ENCODE measurements at regions not wholly inside any gene's neighbourhood (a gene's known extent, or its start where the extent isn't known, plus 50 kb on each side); places are given as distances from the start of the nearest gene placed in this dataset.

DNA sequence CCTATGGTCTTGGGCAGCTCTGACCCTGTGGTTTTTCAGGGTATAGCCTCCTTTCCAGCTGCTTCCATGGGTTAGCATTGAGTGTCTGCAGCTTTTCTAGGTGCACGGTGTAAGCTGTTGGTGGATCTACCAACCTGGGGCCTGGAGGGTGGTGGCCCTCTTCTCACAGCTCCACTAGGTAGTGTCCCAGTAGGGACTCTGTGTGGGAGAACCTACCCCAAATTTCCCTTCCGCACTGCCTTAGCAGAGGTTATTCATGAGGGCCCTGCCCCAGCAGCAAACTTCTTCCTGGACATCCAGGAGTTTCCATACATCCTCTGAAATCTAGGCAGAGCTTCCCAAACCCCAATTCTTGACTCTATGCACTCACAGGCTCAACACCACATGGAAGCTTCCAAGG, 111.0 kb upstream of the C1orf87 start:
- Mint-ChIP-seq H3K27me3 (peaks cover 0 to 3% of the 10 kb centered on the region in 2 donors), H3K4me3 (no peak overlapping the region), H3K27ac (no peak overlapping the region), H3K9me3 (peaks cover 13 to 20% (median 17%) of the 10 kb centered on the region in 5 donors), H3K4me1 (no peaks in the 10 kb centered on the region), H3K36me3 (no peaks in the 10 kb centered on the region)
- Histone ChIP-seq H3K36me3 (ENCODE audit: insufficient read depth, low read length) (no peaks in the 10 kb centered on the region), H3K27me3 (ENCODE audit: insufficient read depth, low read length, poor library complexity, severe bottlenecking) (no peaks in the 10 kb centered on the region), H3K27ac (ENCODE audit: low read depth, low read length) (no peak overlapping the region), H3K9me3 (ENCODE audit: low read length) (no peaks in the 10 kb centered on the region), H3K4me3 (ENCODE audit: low read length) (no peak overlapping the region), H3K4me1 (ENCODE audit: insufficient read depth, low read length) (no peaks in the 10 kb centered on the region)
- CTCF ChIA-PET: no interaction called here
- DNase-seq: no peak
- POLR2A ChIA-PET: no interaction called here

DNA sequence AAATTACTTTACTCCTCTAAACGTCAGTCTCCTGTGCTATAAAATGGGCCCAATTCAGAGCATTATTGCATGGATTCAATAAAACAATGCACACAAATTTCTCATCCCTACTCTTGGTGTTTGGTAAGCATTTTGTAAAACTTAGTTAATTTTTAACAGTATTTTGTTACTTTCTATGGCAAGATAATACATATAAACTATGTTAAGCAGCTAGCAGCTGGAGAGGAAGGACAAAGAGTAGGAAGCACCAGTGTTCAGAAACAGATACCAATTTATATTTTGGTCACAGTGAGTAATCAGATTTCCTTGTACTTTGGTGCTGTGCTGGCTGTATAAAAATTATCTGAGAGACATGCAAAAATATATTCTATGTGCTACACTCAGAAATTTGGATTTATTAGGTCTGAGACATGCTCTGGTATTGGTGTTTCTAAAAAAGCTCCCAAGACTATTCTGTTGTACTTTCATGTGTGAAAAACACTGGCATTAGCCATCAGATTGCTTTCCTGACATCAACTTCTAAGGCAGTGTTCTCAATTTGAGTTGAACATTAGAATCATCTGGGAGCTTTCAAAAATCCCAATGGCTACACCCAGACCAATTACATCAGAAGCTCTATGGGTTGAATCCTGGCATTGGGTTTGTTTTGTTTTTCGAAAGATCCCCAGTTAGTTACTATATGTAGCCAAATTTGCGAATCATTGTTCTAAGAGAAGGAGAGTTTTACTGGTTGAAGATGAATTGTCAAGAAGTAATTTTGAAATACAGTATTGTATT, 100.3 kb upstream of the C1orf87 start:
- H3K4me1 Mint-ChIP-seq: no peaks in the 10 kb centered on the region
- Histone ChIP-seq H3K27me3 (ENCODE audit: insufficient read depth, low read length, poor library complexity, severe bottlenecking) (no peaks in the 10 kb centered on the region), H3K9me3 (ENCODE audit: low read length) (no peaks in the 10 kb centered on the region), H3K27ac (ENCODE audit: low read depth, low read length) (no peak overlapping the region), H3K4me3 (ENCODE audit: low read length) (no peak overlapping the region), H3K36me3 (ENCODE audit: insufficient read depth, low read length) (no peaks in the 10 kb centered on the region), H3K4me1 (ENCODE audit: insufficient read depth, low read length) (no peaks in the 10 kb centered on the region)
- no peak overlapping the region for H3K4me3 Mint-ChIP-seq
- peaks cover 0 to 5% (median 0%) of the 10 kb centered on the region in 5 donors for H3K9me3 Mint-ChIP-seq
- H3K27ac Mint-ChIP-seq: no peak overlapping the region
- no peaks in the 10 kb centered on the region for H3K36me3 Mint-ChIP-seq
- no peak for DNase-seq
- peaks cover 0 to 2% of the 10 kb centered on the region in 2 donors for H3K27me3 Mint-ChIP-seq
- ChIA-PET POLR2A (no interaction called here), CTCF (no interaction called here)

DNA sequence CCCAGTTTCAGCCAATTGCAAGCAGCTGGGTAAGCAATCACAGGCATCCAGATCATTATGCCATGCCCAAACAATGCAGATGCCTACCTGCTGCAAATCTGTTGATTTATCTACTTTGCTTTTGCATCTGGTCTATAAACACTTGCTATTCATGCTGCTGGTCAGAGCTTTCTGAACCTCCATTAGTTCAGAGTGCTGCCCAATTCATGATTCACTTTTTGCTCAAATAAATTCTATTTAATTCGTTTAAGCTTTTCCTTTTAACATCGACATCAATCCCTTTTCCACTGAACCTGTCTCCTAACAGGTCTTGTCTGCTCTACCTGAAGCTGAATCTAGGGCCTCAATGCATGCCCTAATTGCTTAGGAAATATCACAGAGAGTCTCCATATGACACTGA, 99.4 kb upstream of the C1orf87 start:
- no peak overlapping the region for H3K27ac Mint-ChIP-seq
- H3K4me3 Mint-ChIP-seq: no peak overlapping the region
- H3K27me3 ChIP-seq (ENCODE audit: insufficient read depth, low read length, poor library complexity, severe bottlenecking): no peaks in the 10 kb centered on the region
- ChIA-PET CTCF (no interaction called here), POLR2A (no interaction called here)
- no peak overlapping the region for H3K4me3 ChIP-seq (ENCODE audit: low read length)
- H3K36me3 Mint-ChIP-seq: no peaks in the 10 kb centered on the region
- no peaks in the 10 kb centered on the region for H3K9me3 ChIP-seq (ENCODE audit: low read length)
- H3K4me1 Mint-ChIP-seq: no peaks in the 10 kb centered on the region
- peaks cover 0 to 2% of the 10 kb centered on the region in 2 donors for H3K27me3 Mint-ChIP-seq
- no peak overlapping the region for H3K27ac ChIP-seq (ENCODE audit: low read depth, low read length)
- H3K36me3 ChIP-seq (ENCODE audit: insufficient read depth, low read length): no peaks in the 10 kb centered on the region
- no peak for DNase-seq
- H3K4me1 ChIP-seq (ENCODE audit: insufficient read depth, low read length): no peaks in the 10 kb centered on the region
- peaks cover 0 to 5% (median 0%) of the 10 kb centered on the region in 5 donors for H3K9me3 Mint-ChIP-seq

DNA sequence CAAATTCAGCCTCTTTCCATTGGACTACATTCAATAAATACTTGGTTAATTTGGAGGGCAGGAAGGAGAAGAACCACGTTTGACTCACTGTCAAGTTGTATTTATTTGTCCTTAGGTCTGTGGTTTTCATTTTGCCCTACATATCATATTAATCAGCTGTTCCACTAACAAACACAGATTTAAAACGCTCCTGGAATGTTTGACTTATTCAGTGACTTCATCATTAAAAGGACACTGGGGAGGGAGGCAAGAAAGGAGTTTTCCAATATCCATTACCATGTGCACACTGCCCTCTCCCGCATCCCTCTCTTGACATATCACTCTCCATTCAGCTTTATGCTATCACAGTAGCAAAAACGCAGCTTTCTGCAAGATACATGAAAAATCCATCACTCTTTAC, 98.2 kb upstream of the C1orf87 start:
- Histone ChIP-seq H3K27me3 (ENCODE audit: insufficient read depth, low read length, poor library complexity, severe bottlenecking) (no peaks in the 10 kb centered on the region), H3K4me3 (ENCODE audit: low read length) (no peak overlapping the region), H3K36me3 (ENCODE audit: insufficient read depth, low read length) (no peaks in the 10 kb centered on the region), H3K4me1 (ENCODE audit: insufficient read depth, low read length) (no peaks in the 10 kb centered on the region), H3K27ac (ENCODE audit: low read depth, low read length) (no peak overlapping the region), H3K9me3 (ENCODE audit: low read length) (no peaks in the 10 kb centered on the region)
- ChIA-PET POLR2A (no interaction called here), CTCF (no interaction called here)
- Mint-ChIP-seq H3K36me3 (no peaks in the 10 kb centered on the region), H3K9me3 (peaks cover 0 to 9% (median 0%) of the 10 kb centered on the region in 5 donors), H3K27ac (no peak overlapping the region), H3K27me3 (peaks cover 0 to 2% of the 10 kb centered on the region in 2 donors), H3K4me1 (no peaks in the 10 kb centered on the region), H3K4me3 (no peak overlapping the region)
- no peak for DNase-seq

DNA sequence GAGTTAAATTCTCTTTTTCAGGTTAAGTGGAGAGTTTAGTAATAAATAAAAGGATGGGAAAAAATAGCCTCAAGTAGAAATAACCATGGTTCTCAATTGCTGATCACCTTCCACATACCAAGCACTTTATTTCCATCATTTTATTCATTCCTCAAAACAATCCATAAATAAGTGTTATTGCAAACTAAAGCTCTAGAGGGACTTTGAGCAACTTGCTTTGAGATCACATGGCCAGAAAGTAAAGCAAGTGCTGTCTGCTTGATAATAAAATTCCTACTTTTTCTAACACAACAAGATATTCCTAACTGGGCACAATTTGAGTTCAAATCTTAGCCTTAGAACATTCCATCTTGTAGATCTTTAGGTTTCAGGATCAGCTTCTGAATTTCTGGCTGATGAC, 97.1 kb upstream of the C1orf87 start:
- no peaks in the 10 kb centered on the region for H3K9me3 ChIP-seq (ENCODE audit: low read length)
- H3K4me1 ChIP-seq (ENCODE audit: insufficient read depth, low read length): no peaks in the 10 kb centered on the region
- no peak for DNase-seq
- H3K27ac ChIP-seq (ENCODE audit: low read depth, low read length): no peak overlapping the region
- Mint-ChIP-seq H3K4me1 (no peaks in the 10 kb centered on the region), H3K27ac (no peak overlapping the region), H3K27me3 (peaks cover 0 to 2% of the 10 kb centered on the region in 2 donors), H3K9me3 (peaks cover 0 to 9% (median 0%) of the 10 kb centered on the region in 5 donors), H3K4me3 (no peak overlapping the region), H3K36me3 (no peaks in the 10 kb centered on the region)
- H3K4me3 ChIP-seq (ENCODE audit: low read length): no peak overlapping the region
- CTCF ChIA-PET: no interaction called here
- no peaks in the 10 kb centered on the region for H3K27me3 ChIP-seq (ENCODE audit: insufficient read depth, low read length, poor library complexity, severe bottlenecking)
- POLR2A ChIA-PET: no interaction called here
- no peaks in the 10 kb centered on the region for H3K36me3 ChIP-seq (ENCODE audit: insufficient read depth, low read length)

DNA sequence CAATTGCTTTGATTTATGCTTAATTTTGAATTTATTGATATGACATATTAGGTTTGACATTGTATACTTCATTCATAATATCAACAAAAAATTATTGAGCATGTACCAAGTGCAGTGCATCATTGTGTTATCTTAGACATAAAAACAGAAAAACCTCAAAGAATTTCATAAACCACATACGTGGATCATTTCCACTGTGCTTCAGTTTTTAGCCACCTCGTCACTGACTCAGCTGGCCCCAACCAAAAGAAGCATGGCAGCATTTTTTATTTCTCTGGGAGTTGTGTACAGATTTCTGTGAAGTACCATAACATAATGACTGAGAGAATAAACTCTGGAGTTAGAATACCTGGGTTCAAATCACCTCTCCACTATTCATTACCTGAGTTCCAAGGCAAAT, 95.6 kb upstream of the C1orf87 start:
- ChIA-PET POLR2A (no interaction called here), CTCF (no interaction called here)
- Histone ChIP-seq H3K4me1 (ENCODE audit: insufficient read depth, low read length) (no peaks in the 10 kb centered on the region), H3K27me3 (ENCODE audit: insufficient read depth, low read length, poor library complexity, severe bottlenecking) (no peaks in the 10 kb centered on the region), H3K27ac (ENCODE audit: low read depth, low read length) (no peak overlapping the region), H3K36me3 (ENCODE audit: insufficient read depth, low read length) (no peaks in the 10 kb centered on the region), H3K4me3 (ENCODE audit: low read length) (no peak overlapping the region), H3K9me3 (ENCODE audit: low read length) (no peaks in the 10 kb centered on the region)
- H3K4me1 Mint-ChIP-seq: no peaks in the 10 kb centered on the region
- no peak overlapping the region for H3K4me3 Mint-ChIP-seq
- no peaks in the 10 kb centered on the region for H3K36me3 Mint-ChIP-seq
- H3K27ac Mint-ChIP-seq: no peak overlapping the region
- H3K27me3 Mint-ChIP-seq: peaks cover 0 to 2% of the 10 kb centered on the region in 2 donors
- peaks cover 0 to 9% (median 0%) of the 10 kb centered on the region in 5 donors for H3K9me3 Mint-ChIP-seq
- DNase-seq: no peak

DNA sequence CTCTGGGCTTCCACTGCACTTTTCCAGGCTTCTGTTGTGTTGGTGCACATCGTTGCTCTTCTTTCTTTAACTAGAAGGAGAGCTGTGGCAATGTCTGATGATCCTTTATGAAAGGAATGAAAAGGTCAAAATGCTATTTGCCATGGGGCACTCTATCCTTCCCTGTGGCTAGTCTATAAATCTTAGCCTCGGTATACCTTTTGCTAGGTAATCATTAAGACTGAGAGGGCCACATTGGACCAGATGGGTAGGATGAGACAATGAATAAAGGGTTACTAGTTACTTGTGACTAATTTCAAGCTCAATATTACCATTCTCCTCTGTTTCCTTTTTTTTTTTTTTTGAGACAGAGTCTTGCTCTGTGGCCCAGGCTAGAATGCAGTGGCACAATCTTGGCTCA, 89.4 kb upstream of the C1orf87 start:
- Histone ChIP-seq H3K27ac (ENCODE audit: low read depth, low read length) (no peak overlapping the region), H3K9me3 (ENCODE audit: low read length) (no peaks in the 10 kb centered on the region), H3K36me3 (ENCODE audit: insufficient read depth, low read length) (no peaks in the 10 kb centered on the region), H3K4me3 (ENCODE audit: low read length) (no peak overlapping the region), H3K27me3 (ENCODE audit: insufficient read depth, low read length, poor library complexity, severe bottlenecking) (no peaks in the 10 kb centered on the region), H3K4me1 (ENCODE audit: insufficient read depth, low read length) (no peaks in the 10 kb centered on the region)
- no peaks in the 10 kb centered on the region for H3K36me3 Mint-ChIP-seq
- H3K9me3 Mint-ChIP-seq: peaks cover 0 to 3% (median 0%) of the 10 kb centered on the region in 5 donors
- CTCF ChIA-PET: no interaction called here
- H3K27ac Mint-ChIP-seq: no peak overlapping the region
- no peaks in the 10 kb centered on the region for H3K27me3 Mint-ChIP-seq
- POLR2A ChIA-PET: no interaction called here
- no peaks in the 10 kb centered on the region for H3K4me1 Mint-ChIP-seq
- no peak overlapping the region for H3K4me3 Mint-ChIP-seq
- no peak for DNase-seq

DNA sequence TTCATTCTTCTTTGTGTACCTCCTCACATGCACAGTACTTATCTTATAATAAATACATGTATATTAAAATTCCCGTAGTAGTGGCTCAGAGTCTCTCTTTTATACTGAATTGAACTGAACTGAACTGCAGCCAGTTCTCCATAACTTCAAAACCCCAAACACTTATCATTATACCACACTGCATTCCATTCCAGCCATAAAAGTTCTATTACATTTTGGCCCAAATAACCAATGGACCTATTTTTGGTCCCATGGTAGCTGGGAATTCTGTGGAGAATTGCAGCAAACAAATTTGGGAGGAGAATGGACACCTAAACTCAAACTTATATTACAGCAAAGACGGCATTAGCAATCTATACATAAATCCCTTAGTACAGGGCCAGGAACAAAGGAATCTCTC, 86.6 kb upstream of the C1orf87 start:
- H3K36me3 ChIP-seq (ENCODE audit: insufficient read depth, low read length): no peaks in the 10 kb centered on the region
- H3K4me1 ChIP-seq (ENCODE audit: insufficient read depth, low read length): no peaks in the 10 kb centered on the region
- no peaks in the 10 kb centered on the region for H3K4me1 Mint-ChIP-seq
- no peak overlapping the region for H3K4me3 ChIP-seq (ENCODE audit: low read length)
- H3K36me3 Mint-ChIP-seq: no peaks in the 10 kb centered on the region
- ChIA-PET CTCF (no interaction called here), POLR2A (no interaction called here)
- DNase-seq: no peak
- H3K9me3 Mint-ChIP-seq: no peaks in the 10 kb centered on the region
- no peak overlapping the region for H3K4me3 Mint-ChIP-seq
- no peaks in the 10 kb centered on the region for H3K27me3 ChIP-seq (ENCODE audit: insufficient read depth, low read length, poor library complexity, severe bottlenecking)
- no peak overlapping the region for H3K27ac ChIP-seq (ENCODE audit: low read depth, low read length)
- no peak overlapping the region for H3K27ac Mint-ChIP-seq
- no peaks in the 10 kb centered on the region for H3K9me3 ChIP-seq (ENCODE audit: low read length)
- peaks cover 0 to 1% of the 10 kb centered on the region in 2 donors for H3K27me3 Mint-ChIP-seq

Data from CD8-positive, alpha-beta memory T cell (primary cell).